Stimulated activated CD4-positive, alpha-beta T cell treated with anti-CD3 and anti-CD28 coated beads, TNF-alpha, amount 100 ng/mL, for 24 hours (primary cell): ENCODE measurements at regions not wholly inside any gene's neighbourhood (a gene's known extent, or its start where the extent isn't known, plus 50 kb on each side); places are given as distances from the start of the nearest gene placed in this dataset.

Experiments used
- DNase-seq, 3 experiments: peaks; one replicate each; pipeline ENCODE4 v3.0.0-alpha.2; 2020; ENCODE audit warnings: low read depth in 3 of 3

GRCh38 chr1:34270181-34270580, 93.5 kb downstream of the C1orf94 start:
- no peak for DNase-seq

GRCh38 chr1:34272152-34272551, 95.4 kb downstream of the C1orf94 start:
- no peak for DNase-seq

DNA sequence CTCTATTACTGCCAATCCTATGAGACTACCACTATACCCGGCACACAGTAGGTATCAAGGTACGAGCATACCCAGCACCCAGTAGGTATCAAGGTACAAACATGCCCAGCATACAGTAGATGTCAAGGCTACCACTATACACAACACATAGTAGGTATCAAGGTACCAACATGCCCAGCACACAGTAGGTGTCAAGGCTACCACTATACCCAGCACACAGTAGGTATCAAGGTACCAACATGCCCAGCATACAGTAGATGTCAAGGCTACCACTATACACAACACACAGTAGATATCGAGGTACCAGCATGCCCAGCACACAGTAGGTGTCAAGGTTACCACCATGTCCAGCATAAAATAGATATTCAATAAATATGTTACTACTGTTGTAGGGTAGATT, 98.4 kb downstream of the C1orf94 start:
- DNase-seq, result no peak

DNA sequence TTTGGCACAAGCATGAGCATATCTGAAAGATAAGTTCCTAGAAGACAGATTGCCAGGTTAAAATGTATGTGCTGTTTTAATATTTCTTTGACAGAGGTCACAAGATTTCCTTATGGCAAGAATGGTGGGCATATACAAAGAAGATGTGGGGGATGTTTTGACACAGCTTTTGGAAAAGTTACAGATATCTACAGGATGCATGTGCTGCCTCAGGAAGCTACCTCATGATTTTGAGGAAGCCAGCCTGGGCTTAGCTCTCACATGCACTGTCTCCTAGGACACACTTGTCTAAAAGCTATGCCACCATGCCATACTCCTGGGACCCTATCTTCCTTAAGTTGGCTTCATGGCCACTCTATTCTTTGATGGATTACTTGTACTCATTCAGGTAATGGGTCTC, 99.9 kb downstream of the C1orf94 start:
- DNase-seq, result no peak

DNA sequence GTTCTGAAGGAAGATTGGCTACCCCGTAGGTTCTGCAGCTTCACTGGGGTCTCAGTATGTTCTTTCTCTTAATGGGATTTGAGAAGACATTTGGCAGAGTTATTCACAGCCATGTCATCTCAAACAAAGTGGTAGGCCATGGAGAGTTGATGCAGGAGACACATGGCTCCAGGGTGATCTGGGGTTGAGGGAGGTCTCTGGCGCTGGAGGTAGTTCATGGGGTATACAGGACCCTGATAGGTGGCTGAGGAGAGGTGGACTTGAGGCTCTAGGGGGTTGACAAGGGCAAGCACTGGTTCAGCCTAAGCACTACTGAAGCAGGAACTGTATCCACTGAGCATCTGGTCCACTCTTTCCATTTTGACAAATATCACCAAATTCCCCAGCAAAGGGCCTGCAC, 100.4 kb downstream of the C1orf94 start:
- DNase-seq, result no peak

GRCh38 chr1:34278211-34278610, 101.5 kb downstream of the C1orf94 start:
- no peak for DNase-seq

DNA sequence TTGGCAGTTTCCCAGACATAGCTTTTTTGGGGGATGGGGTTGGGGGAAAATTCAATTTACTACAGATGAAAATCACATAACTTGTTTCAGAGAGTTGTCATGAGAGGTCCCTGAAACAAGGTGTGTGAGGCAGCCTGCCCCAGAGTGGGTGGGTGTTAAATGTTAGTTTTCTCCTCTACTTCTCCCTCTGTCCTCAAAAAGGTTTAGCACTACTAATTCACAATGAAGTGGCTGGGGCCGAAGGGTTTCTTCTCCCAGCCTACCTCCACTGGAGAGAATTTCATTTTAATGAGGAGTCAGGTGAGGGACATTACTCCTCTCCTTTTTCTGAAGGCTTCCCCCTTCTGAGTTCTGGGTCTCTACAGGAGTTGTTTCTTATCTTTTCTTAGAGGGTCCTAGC, 103.3 kb downstream of the C1orf94 start:
- no peak for DNase-seq

GRCh38 chr1:34280509-34280908, 103.8 kb downstream of the C1orf94 start:
- DNase-seq, result no peak

DNA sequence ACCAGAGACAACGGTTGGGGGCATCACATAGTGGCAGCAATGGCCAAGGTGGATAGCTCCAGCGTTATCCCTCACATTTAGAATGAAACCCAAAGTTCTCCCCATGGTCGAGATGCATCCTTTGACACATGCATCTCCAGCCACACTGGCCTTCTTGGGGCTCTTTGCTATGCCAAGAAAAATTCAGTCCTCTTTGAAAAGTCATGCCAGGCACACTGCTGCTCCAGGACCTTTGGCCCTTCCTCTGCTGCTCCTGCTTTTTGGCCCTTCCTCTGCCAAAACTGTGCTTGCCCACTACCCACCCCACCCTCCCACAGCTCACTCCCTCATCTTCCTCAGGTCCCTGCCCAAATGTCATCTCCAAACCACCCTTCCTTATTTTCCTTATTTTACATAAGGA, 106.4 kb downstream of the C1orf94 start:
- DNase-seq, result no peak

- no peak for DNase-seq
Observed at GRCh38 chr1:34286511-34286910, 109.8 kb downstream of the C1orf94 start.

DNA sequence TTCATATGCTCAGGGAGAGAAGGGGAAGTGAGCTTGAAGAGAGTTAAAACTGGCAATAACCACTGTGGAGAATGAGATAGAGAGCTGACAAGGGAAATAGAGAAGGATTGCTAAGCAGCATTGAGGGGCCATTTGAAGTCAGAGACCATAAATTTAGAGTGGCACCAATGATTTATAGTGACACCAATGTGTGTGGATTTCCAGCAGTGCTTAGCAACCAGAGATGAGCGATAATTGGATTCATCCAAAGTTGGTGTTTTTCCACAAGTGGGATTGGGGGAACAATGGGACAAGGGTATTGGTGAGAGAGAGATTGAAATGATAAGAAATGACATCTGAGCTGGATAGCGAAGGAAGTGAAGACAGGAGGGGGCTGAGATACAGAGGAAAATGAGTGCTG, 114.1 kb downstream of the C1orf94 start:
- DNase-seq, result no peak

DNA sequence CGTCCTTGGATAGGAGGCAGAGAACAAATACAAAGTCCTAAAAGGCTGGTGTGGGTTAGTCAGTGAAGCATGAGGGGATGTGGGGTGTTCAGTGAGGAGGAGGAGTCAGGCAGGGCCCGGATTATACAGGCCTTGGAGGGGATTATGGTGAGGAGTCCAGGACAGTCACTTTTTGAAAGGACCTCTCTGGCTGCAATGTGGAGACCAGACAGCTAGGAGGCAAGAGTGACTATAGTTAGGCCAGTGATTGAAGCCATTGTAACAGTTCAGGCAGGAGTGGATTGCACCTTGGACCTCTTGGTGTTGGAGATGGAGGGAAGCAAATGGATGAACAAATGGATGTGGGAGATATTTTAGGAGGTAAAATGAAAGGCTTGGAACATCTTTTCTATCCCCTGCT, 115.8 kb downstream of the C1orf94 start:
- no peak for DNase-seq

DNA sequence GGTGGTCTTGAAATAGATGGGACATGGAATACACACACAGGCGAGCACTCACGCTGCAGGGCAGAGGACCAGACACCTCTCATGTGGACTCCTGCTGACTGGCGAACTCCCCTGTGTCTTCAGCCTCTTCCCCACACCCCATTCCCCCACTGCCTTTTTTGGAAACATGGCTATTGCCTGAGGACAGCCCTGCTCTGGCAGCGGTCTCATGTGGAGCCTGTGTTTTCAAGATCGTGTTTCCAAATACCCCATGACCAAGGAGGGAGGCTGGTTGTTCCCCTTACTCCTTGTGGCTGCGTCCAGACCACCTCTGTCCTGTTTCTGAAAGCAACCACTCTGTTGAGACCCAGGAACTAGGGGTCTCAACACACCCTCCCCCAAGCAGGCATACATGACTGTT, 119.4 kb downstream of the C1orf94 start:
- DNase-seq, result no peak

DNA sequence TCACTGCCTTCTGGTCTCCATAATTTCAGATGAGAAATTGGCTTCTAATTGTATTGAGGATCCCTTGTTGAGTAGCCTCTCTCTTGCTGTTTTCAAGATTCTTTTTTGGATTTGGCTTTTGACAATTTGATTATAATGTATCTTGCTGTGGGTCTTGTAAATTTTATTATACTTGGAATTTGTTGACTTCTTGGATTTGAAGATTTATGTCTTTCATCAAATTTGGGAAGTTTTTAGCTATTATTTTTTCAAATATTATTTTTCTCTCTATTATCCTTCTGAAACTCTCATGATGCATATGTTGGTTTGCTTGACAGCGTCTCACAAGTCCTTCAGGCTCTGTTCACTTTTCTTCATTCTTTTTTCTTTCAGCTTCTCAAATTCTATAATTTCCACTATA, 126.1 kb downstream of the C1orf94 start:
- DNase-seq, result no peak

DNA sequence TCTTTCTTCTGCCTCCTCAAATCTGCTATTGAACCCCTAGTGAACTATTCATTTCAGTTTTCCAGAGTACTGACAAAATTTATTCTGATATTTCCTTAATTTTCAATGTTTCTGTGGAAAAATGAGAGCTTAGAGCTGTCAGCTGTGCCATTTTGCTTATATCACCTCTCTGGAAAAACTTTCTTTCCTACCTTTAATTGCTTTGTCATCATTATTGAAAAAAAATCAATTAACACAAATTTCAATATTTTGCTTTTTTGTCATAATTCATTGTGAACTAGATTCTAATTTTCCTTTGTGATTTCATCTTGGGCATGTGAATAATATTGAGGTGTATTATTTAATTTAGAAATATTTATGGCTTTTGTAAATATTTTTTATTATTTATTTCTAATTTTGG, 126.5 kb downstream of the C1orf94 start:
- no peak for DNase-seq

GRCh38 chr1:34306568-34306967, 129.9 kb downstream of the C1orf94 start:
- no peak for DNase-seq

DNA sequence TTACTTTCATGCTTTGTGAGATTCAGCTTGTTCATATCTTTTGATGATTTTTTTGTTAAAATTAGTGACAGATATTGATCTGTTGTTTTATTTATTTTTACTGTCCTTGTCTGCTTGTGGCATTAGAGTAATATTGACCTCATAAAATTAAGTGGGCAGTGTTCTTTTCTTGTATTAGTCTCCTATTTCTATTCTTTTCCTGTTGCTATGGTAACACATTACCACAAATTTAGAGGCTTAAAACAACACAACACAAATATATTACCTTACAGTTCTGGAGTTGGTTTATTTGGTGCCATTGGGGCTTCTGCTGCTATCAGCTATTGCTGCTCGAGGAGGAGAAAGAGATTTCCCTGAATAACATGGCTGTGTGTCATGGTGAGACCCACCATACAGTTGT, 135.7 kb downstream of the C1orf94 start:
- no peak for DNase-seq

GRCh38 chr1:34315974-34316373, 139.3 kb downstream of the C1orf94 start:
- no peak for DNase-seq

- no peak for DNase-seq
Observed at GRCh38 chr1:34316773-34317172, 140.1 kb downstream of the C1orf94 start.

DNA sequence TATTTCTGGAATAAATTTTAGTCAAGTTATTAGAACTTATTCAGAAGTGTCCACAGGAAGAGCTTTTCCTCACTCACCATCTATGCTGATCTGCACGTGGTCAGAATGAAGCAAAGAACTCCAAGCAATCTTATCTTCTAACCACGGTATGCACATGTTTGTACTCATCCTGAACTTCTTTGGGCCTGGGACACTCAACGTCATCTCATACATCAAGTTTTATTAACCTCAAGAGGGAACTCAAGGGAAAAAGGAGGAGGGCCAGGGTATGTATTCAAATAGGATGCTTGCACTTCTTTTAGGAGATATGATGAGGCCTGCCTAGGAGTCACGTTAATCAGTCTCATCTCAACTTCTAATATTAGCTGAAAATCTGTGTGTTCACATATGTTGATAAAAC, 142.5 kb downstream of the C1orf94 start:
- DNase-seq, result no peak

DNA sequence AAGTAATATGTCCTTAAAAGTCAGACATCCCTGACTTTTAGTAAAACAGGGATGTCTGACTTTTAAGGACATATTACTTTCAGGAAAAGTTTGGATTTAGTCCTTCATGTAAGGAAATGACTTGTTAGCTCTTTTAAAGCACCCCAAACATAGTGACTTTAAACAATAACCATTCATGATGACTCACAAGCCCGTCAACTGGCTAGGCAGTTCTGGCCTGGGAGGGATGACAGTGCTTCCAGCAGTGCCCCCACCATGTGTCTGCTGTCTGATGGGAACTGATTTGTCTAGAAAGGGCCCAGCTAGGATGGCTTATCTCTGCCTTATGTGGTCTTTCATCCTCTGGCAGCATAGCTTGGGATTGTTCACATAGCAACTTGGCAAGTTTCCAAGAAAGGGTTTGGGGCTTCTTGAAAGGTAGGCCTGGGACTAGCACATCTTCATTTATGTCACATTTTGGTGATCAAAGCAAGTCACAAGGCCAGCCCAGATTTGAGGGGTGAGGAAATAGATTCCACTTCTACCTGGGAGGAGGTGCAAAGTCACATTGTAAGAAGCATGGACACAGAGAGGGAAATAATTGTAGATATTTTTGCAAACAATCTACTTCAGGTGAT, 143.5 kb downstream of the C1orf94 start:
- DNase-seq, result no peak

DNA sequence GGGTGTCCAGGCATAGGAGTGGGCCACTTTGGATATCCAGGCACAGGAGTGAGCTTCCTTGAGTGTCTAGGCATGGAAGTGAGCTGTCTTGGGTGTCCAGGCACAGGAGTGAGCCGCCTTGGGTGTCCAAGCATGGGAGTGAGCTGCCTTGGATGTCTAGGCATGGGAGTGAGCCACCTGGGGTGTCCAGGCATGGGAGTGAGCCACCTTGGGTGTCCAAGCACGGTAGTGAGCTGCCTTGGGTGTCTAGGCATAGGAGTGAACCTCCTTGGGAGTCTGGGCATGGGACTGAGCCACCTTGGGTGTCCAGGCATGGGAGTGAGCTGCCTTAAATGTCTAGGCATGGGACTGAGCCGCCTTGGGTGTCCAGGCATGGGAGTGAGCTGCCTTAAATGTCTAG, 146.3 kb downstream of the C1orf94 start:
- no peak for DNase-seq

DNA sequence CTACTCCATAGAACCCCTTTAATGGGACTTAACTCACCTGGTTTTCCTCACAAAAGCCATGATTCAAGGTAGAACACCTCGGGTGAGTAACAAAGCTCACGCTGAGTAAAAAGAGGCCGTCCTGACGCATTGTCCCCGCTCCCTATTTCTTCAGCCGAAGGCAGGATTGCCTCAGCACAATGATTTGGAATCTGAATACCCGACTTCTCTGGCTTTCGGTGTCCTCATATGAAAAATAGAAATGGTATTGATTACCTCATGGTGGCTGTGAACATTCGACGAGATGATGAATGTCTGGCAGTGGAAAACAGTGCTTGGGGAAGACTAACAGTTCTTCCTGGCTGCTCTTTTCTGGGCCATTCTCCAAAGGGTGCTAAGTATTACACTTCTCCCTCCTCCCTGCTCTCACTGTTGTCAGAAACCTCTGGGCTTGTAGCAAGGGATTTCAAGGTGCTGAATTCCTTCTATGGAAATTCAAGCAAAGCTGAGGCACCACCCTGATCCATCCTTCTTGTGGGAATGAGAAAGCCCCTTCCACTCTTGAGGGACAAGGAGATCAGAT, 148.3 kb downstream of the C1orf94 start:
- DNase-seq, result no peak

DNA sequence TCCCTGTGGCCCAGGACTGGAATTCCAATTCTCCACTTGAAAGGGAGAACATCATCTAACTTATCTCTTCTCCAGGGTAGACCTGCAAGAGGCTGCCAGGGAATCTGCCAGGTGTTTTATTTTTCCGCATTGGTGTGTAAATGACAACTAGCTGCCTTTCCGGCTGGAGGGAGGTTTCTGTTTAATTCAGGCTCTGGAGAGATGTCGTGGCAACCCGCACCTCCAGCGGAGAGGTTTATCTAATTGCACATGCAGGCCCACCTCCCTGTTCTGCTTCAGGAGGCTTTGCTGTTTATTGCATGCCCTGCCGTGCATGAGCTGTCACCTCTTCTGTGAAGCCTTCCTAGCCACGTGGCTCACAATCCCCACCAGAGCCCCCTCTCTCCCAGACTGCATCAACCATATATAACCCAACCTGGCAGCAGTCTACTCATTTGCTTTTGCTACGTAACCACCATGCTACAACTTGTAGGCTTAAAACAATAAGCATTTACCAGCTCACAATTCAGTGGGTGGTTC, 151.6 kb downstream of the C1orf94 start:
- no peak for DNase-seq
